Naive thymus-derived CD8-positive, alpha-beta T cell (primary cell): ENCODE measurements at regions not wholly inside any gene's neighbourhood (a gene's known extent, or its start where the extent isn't known, plus 50 kb on each side); places are given as distances from the start of the nearest gene placed in this dataset.
A peak's percentile ranks its signal among the peaks of the same experiment; 100 is the strongest.

Experiments used
- ATAC-seq, 2 donors: fragments of 150-1000 bp; cut with Tn5 transposase in 1 of 2; sonication (Bioruptor Pico), chemical (Tn5 transposase) in 1 of 2; 1 replicate in 1 of 2; 2 replicates in 1 of 2; pipeline ENCODE4 v1.10.0; 2021; ENCODE audit warnings: mild to moderate bottlenecking in 2 of 2, moderate library complexity in 2 of 2
- POLR2A ChIA-PET: fragments of 350-600 bp; sonication (Branson Sonifier 250); formaldehyde crosslinking; loops from one replicate; lab custom pipeline; 2021; ENCODE audit warnings: antibody characterized with exemption; lab: Charles Lee
- DNase-seq, 10 donors: peaks; one replicate each; pipeline versions ENCODE4 v3.0.0 to v3.0.0-alpha.2; 2020 to 2022
- H3K27ac Mint-ChIP-seq, 10 donors: one replicate each; pipeline ENCODE4 v1.8.0; 2020 to 2022; ENCODE audit warnings: mild to moderate bottlenecking in 10 of 10, mixed read lengths in 10 of 10, moderate library complexity in 4 of 10, inconsistent platforms in 1 of 10
- H3K27me3 Mint-ChIP-seq, 5 donors: one replicate each; pipeline ENCODE4 v1.8.0; 2021 to 2022; ENCODE audit warnings: mixed read lengths in 5 of 5
- H3K36me3 Mint-ChIP-seq, 3 donors: one replicate each; pipeline ENCODE4 v1.8.0; 2020 to 2022; ENCODE audit warnings: mixed read lengths in 3 of 3, mild to moderate bottlenecking in 2 of 3, inconsistent platforms in 1 of 3
- H3K4me1 Mint-ChIP-seq, 4 donors: one replicate each; pipeline ENCODE4 v1.8.0; 2021 to 2022; ENCODE audit warnings: mixed read lengths in 4 of 4
- H3K4me3 Mint-ChIP-seq, 10 donors: one replicate each; pipeline ENCODE4 v1.8.0; 2020 to 2022; ENCODE audit warnings: mild to moderate bottlenecking in 10 of 10, mixed read lengths in 10 of 10, moderate library complexity in 6 of 10, inconsistent platforms in 1 of 10
- H3K9me3 Mint-ChIP-seq, 9 donors: one replicate each; pipeline ENCODE4 v1.8.0; 2020 to 2022; ENCODE audit warnings: mixed read lengths in 9 of 9, mild to moderate bottlenecking in 3 of 9, inconsistent platforms in 1 of 9, moderate library complexity in 1 of 9

DNA sequence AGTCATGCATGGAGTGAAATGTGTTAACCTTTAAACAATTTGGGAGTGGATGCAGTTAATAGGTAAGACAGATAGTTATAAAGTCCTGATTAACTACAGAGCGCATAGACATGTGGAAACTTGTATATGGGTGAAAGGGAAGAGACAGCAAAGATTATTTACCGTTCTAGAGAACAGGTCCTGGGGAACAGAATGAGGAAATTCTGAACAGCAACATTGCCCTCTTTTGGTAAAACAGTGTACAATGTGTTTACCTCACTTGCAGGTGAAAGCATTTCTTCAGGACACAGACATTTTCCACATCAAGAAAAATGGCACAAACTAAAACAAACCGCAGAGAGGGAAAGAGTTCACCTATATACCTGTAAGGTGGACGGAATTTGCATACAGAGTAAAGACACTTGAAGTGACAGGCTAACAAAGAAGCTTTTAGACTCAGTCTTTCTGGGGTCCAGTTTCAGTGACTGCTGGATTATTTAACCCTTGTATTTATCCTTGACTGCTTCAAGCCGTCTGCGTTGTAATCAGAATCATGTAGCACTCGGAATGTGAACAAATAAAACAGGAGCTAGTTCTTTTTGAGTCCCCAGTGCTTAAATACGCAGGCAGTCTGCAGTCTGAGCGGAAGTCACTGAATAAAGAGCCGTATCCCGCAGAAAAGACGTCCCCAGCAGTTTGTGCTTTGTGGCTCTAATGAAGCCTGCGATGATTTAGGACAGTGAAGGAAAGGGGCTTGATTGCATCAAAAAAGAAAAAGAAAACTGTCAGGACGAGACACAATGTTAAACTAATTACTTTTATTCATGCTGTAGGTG is 364.8 kb upstream of the GALNT5 start:
- ATAC-seq (peak in 1 of 2 donors; percentile 44), DNase-seq (peak in 2 of 10 donors; percentile 6 to 11)
- POLR2A ChIA-PET, result no interaction called here
- Mint-ChIP-seq H3K36me3 (peaks cover 0 to under 1% (median 0%) of the 10 kb centered on the region in 3 donors), H3K27ac (no peak overlapping the region), H3K27me3 (peaks cover 3 to 24% (median 17%) of the 10 kb centered on the region in 5 donors), H3K4me3 (peak overlapping the region in 2 of 10 donors; percentile 4 to 13), H3K4me1 (peaks cover 0 to 10% (median 2%) of the 10 kb centered on the region in 4 donors), H3K9me3 (peaks cover 0 to under 1% (median 0%) of the 10 kb centered on the region in 9 donors)

DNA sequence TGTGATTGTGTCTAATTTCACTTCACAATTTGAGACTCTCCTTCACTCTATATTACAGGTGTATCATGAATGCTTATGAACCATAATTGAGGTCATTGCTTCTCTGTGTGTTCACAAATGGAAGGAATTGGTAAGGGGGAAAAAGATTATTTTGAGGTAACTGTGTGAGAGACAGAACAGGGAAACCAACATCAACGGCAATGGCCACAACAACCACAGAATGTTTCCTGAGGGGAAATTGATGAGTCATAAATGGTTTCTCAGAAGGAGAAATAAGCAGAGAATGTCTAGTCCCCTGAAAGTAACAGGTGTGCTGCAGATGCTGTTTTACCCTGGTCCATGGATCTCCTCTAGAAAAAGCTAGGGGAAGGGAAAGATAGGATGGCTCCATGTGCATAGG is 361.2 kb upstream of the GALNT5 start:
- Mint-ChIP-seq H3K36me3 (peaks cover 0 to 6% (median 0%) of the 10 kb centered on the region in 3 donors), H3K9me3 (peaks cover 0 to 7% (median 0%) of the 10 kb centered on the region in 9 donors), H3K27ac (no peak overlapping the region), H3K27me3 (peaks cover 11 to 31% (median 13%) of the 10 kb centered on the region in 5 donors), H3K4me3 (no peak overlapping the region), H3K4me1 (peaks cover 0 to 10% (median 2%) of the 10 kb centered on the region in 4 donors)
- POLR2A ChIA-PET, result no interaction called here
- DNase-seq (no peak), ATAC-seq (no peak)

DNA sequence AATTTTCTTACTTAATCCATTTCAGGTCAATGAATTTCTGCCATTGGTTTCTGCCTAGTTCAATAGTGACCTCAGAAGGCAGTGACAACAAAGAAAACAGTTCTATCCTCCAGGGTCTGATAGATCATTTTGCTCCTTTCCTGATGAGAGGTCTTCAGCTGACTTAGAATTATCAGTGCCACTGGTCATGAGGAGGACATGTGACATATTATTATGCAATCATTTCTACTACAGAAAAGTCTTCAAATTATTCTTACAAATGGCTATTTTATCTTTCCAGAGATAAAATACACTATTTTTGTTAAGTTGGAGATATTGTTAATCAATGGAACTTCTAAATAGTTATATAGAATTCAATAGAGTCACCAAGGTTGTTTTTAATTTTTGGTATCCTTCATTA is 360.0 kb upstream of the GALNT5 start:
- Mint-ChIP-seq H3K36me3 (peaks cover 0 to 6% (median 0%) of the 10 kb centered on the region in 3 donors), H3K9me3 (peaks cover 0 to 7% (median 0%) of the 10 kb centered on the region in 9 donors), H3K27me3 (peaks cover 11 to 24% (median 11%) of the 10 kb centered on the region in 5 donors), H3K4me1 (peaks cover 0 to 5% (median 1%) of the 10 kb centered on the region in 4 donors), H3K27ac (no peak overlapping the region), H3K4me3 (no peak overlapping the region)
- ATAC-seq (no peak), DNase-seq (no peak)
- POLR2A ChIA-PET, result no interaction called here

DNA sequence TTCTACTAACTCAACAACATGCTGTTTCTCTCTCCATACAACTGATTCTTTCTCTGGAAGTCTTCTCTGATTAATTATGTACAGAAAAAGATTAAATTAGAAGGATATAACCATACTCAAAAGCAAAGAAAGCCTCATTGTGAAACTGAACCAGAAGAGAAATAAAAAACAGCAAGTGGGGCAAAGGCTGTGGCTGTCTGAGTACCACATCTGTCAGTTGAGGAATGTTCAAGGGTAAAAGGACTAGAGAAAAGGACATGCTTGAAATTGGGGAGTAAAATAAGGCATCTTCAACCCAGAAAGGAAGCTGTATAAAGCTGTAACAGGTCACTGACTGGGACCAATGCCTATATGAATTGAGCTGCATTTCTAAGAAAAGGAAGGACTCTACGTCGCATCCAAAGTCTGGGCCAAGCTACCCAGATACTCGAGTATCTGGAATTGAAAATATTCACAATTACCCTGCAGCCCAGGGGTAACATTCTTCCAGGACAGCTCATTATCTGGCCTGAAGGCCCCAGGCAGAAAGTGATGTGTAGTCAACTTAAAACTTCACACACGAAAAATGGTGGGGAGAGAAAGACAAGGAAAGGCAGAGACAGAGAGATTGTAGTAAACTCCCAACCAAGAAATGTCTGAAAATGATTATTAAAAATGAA is 356.0 kb upstream of the GALNT5 start:
- Mint-ChIP-seq H3K9me3 (peaks cover 0 to 7% (median 0%) of the 10 kb centered on the region in 9 donors), H3K4me3 (no peak overlapping the region)
- POLR2A ChIA-PET, result no interaction called here

DNA sequence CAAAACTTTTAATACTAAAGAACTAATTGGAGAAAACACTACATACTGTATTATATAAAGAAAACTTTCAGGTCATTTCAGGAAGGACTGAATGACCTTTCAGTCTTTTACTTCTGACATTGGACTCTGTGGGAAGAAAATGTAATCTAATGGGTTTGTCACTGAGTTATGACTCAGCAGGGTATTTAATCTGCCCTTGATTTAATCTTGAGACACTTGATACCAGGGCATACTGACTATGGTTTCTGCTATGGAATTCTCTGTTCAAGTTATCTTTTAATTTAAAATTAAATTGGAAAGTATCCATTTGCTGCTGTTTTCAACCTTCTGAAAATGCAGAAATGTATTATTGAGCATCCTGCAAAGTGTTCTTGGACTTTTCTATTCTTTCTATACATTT is 354.2 kb upstream of the GALNT5 start:
- POLR2A ChIA-PET, result no interaction called here
- DNase-seq, result no peak
- H3K27ac Mint-ChIP-seq, result no peak overlapping the region
- H3K9me3 Mint-ChIP-seq, result peaks cover 0 to 3% (median 0%) of the 10 kb centered on the region in 9 donors
- H3K4me1 Mint-ChIP-seq, result no peaks in the 10 kb centered on the region
- H3K4me3 Mint-ChIP-seq, result no peak overlapping the region
- ATAC-seq, result no peak
- peaks cover 0 to 5% (median 0%) of the 10 kb centered on the region in 5 donors for H3K27me3 Mint-ChIP-seq
- H3K36me3 Mint-ChIP-seq, result no peaks in the 10 kb centered on the region

More for the DNA sequence above, 356.0 kb upstream of the GALNT5 start:
- no peak for DNase-seq
- H3K4me1 Mint-ChIP-seq, result no peaks in the 10 kb centered on the region
- H3K27ac Mint-ChIP-seq, result no peak overlapping the region
- peaks cover 2 to 12% (median 9%) of the 10 kb centered on the region in 5 donors for H3K27me3 Mint-ChIP-seq
- ATAC-seq, result no peak
- H3K36me3 Mint-ChIP-seq, result peaks cover 0 to 6% (median 0%) of the 10 kb centered on the region in 3 donors

DNA sequence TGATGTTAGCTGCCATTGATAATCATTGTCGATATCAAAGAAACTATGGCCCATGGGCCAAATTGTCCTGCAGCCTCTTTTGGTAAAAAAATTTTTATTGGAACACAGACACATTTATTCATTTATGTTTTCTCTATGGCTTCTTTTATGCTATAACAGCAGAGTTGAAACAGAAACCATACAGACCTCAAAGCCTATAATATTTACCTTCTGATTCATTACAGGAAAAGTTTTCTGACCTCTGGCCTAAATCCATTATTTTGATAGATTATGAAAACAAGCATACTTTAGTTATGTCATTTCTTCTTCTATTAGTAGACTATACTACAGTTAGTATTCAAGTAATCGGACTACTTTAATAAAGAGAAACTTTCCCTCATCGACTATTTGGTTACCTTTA is 349.7 kb upstream of the GALNT5 start:
- H3K9me3 Mint-ChIP-seq, result peaks cover 0 to 2% (median 0%) of the 10 kb centered on the region in 9 donors
- POLR2A ChIA-PET, result no interaction called here
- DNase-seq, result no peak

DNA sequence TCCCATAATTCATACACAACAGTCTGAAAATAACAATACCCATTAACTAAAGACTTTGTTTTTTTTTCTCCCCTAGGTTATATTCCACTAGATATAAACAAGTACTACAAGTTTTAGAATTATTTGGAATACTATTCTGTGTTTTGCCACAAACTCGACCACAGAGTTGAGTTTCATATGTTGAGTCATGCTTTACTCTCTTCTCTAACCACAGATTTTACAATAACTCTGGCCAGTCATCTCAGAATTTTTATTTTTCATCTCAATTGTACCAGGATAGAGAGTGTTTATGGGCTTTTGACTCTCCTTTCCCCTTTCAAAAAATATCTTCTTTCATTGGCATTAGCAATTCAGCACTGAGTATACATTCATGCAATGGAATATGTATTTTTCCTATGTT is 348.7 kb upstream of the GALNT5 start:
- Mint-ChIP-seq H3K27ac (no peak overlapping the region), H3K4me1 (no peaks in the 10 kb centered on the region), H3K9me3 (peaks cover 0 to 2% (median 0%) of the 10 kb centered on the region in 9 donors), H3K4me3 (no peak overlapping the region), H3K27me3 (no peaks in the 10 kb centered on the region), H3K36me3 (no peaks in the 10 kb centered on the region)
- ATAC-seq (no peak), DNase-seq (no peak)
- POLR2A ChIA-PET, result no interaction called here

More for the DNA sequence above, 349.7 kb upstream of the GALNT5 start:
- Mint-ChIP-seq H3K27me3 (no peaks in the 10 kb centered on the region), H3K4me1 (no peaks in the 10 kb centered on the region), H3K27ac (no peak overlapping the region), H3K4me3 (no peak overlapping the region), H3K36me3 (no peaks in the 10 kb centered on the region)
- ATAC-seq, result no peak

DNA sequence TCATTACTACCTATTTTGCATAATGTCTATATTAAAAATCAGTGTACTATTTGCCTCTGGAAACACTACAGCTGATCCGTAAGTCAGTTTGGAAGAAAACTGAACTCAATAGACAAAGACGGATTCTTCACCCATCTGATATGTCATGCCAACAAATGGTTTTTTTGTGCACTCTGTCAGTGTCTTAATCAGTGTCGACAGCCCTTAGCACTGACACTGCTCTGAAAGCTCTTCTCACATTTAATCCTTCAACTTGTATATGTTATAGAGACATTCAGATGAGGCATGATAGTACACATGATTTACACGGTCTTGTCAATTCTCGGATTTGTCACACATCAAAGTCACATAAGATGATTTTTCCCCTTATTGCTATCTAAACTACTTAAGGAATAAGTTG is 347.5 kb upstream of the GALNT5 start:
- Mint-ChIP-seq H3K36me3 (no peaks in the 10 kb centered on the region), H3K4me3 (no peak overlapping the region), H3K27me3 (no peaks in the 10 kb centered on the region), H3K9me3 (no peaks in the 10 kb centered on the region), H3K27ac (no peak overlapping the region), H3K4me1 (no peaks in the 10 kb centered on the region)
- no peak for DNase-seq
- POLR2A ChIA-PET, result no interaction called here
- no peak for ATAC-seq

DNA sequence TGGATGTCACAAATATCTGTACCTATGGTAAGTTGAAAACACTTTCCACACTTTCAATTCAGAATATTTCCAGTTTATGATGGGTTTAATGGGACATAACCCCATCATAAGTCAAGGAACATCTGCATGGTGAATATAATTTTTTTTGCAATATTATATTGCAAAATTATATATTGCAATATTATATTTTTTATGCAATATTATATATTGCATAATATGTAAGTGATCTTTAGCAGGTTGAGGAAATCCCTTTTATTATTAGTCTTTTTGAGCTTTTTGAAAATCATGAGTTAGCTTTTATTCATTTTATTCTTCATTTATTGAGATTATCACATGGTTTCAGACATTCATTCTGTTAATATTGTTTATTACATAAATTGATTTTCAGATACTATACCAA is 342.2 kb upstream of the GALNT5 start:
- Mint-ChIP-seq H3K36me3 (peaks cover 0 to 9% (median 2%) of the 10 kb centered on the region in 3 donors), H3K4me3 (no peak overlapping the region), H3K27ac (no peak overlapping the region), H3K27me3 (peaks cover 0 to 5% (median 0%) of the 10 kb centered on the region in 5 donors), H3K9me3 (peaks cover 0 to 12% (median 4%) of the 10 kb centered on the region in 9 donors), H3K4me1 (no peaks in the 10 kb centered on the region)
- POLR2A ChIA-PET, result no interaction called here
- DNase-seq (no peak), ATAC-seq (no peak)

DNA sequence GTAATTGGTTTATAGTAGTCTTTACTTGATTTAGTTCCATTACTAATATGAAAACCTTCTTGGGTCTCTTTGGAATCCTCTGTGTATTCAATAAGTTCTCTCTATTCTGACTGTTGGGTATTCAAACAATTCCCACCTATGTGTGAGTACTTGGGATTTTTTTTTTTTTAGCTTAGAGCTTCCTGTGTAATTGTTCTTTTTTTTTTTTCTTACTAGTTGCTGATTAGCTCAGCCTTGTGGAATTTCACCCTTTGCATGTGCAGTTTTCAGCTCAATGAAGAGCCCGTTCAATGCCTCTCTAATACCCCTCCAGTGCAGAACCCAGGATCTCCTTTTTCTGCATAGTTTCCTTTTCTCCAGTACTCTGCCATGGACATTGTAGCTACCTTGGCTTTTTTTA is 339.1 kb upstream of the GALNT5 start:
- ATAC-seq (no peak), DNase-seq (no peak)
- Mint-ChIP-seq H3K36me3 (peaks cover 0 to 13% (median 2%) of the 10 kb centered on the region in 3 donors), H3K4me1 (no peaks in the 10 kb centered on the region), H3K27me3 (peaks cover 0 to 5% (median 3%) of the 10 kb centered on the region in 5 donors), H3K4me3 (no peak overlapping the region), H3K27ac (no peak overlapping the region), H3K9me3 (peaks cover 0 to 19% (median 7%) of the 10 kb centered on the region in 9 donors)
- POLR2A ChIA-PET, result no interaction called here

DNA sequence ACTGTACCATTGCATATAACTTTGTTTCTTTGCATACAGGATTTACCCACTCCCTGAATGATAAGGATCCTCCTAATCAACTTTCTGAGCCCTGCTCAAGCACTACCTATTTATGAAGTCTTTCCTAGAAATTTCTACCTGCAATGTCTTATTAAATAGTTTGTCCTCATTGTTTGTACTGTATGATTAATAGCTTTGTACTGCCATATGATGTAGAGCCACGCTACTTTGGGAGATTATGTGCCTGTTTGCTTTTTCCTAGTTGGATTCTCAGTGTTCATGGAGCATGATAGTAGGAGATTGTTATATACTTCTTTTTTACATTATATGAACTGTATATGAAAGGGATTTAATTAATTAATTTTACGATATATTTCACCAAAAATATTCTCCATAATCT is 327.1 kb upstream of the GALNT5 start:
- Mint-ChIP-seq H3K9me3 (peaks cover 0 to 21% (median 5%) of the 10 kb centered on the region in 9 donors), H3K27me3 (peaks cover 0 to 4% (median 0%) of the 10 kb centered on the region in 5 donors), H3K36me3 (peaks cover 0 to 5% (median 0%) of the 10 kb centered on the region in 3 donors), H3K4me3 (no peak overlapping the region), H3K4me1 (no peaks in the 10 kb centered on the region), H3K27ac (no peak overlapping the region)
- ATAC-seq, result no peak
- no peak for DNase-seq
- POLR2A ChIA-PET, result no interaction called here

DNA sequence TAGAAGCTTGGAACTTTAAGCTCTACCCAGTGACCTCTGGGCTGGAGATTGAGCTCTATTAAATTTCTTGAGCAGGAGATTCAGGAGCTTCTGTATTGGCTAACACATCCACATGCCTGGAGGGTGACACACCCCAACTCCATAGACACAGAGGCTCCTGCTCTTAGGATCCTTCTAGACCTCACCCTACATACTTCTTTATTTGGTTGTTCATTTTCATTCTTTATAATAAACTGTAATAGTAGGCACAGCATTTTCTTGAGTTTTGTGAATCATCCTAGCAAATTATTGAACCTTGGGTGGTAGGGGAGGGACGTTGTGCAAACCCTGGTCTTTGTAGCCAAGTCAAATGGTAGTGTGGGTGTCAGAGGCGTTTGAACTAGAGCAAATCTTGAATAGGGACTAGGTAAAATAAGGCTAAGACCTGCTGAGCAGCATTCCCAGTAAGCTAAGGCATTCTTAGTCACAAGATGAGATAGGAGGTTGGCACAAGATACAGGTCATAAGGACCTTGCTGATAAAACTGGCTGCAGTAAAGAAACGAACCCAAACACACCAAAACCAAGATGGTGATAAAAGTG is 323.8 kb upstream of the GALNT5 start:
- H3K27ac Mint-ChIP-seq, result no peak overlapping the region
- ATAC-seq, result no peak

DNA sequence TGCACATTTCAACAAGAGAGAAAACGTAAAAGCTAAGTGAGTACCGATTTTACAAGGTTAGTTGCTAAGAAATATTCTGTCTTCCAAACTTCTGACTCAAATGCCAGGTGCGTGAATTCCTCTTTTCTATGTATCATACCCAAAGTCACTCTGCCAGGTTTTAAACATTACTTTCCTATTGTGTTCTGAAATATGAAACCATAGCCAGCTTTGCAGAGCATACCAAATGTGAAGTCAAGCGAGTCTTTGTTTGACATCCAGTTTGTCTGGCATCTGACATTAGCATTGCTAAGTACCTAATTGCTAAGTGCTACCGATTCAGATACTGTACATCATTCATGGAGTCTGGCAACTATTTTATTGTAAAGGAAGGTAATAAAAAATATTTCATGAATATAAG is 321.9 kb upstream of the GALNT5 start:
- H3K27ac Mint-ChIP-seq, result no peak overlapping the region
- no peaks in the 10 kb centered on the region for H3K4me1 Mint-ChIP-seq
- H3K9me3 Mint-ChIP-seq, result no peaks in the 10 kb centered on the region
- ATAC-seq (no peak), DNase-seq (no peak)
- H3K27me3 Mint-ChIP-seq, result no peaks in the 10 kb centered on the region
- no peaks in the 10 kb centered on the region for H3K36me3 Mint-ChIP-seq
- H3K4me3 Mint-ChIP-seq, result no peak overlapping the region
- POLR2A ChIA-PET, result no interaction called here

More for the DNA sequence above, 323.8 kb upstream of the GALNT5 start:
- Mint-ChIP-seq H3K9me3 (peaks cover 0 to 4% (median 0%) of the 10 kb centered on the region in 9 donors), H3K4me1 (no peaks in the 10 kb centered on the region), H3K4me3 (no peak overlapping the region), H3K27me3 (no peaks in the 10 kb centered on the region), H3K36me3 (no peaks in the 10 kb centered on the region)
- DNase-seq, result no peak
- POLR2A ChIA-PET, result no interaction called here
